AG04450 (cell line): ENCODE measurements at regions not wholly inside any gene's neighbourhood (a gene's known extent, or its start where the extent isn't known, plus 50 kb on each side); places are given as distances from the start of the nearest gene placed in this dataset.

Experiments
- CTCF ChIA-PET: fragments of 300-600, 350-600 bp; formaldehyde crosslinking; extraction: SDS; loops from one replicate; lab custom pipeline; 2022; ENCODE audit warnings: antibody characterized with exemption, inconsistent platforms; lab: Charles Lee
- POLR2A ChIA-PET: fragments of 350-600 bp; formaldehyde crosslinking; extraction: SDS; loops from one replicate; lab custom pipeline; 2021; ENCODE audit warnings: antibody characterized with exemption, inconsistent platforms; lab: Yijun Ruan, JAX
- DNase-seq: peaks from one replicate; pipeline ENCODE4 v3.0.0-alpha.2; 2011; ENCODE audit warnings: low read depth, low spot score
- H3K27ac ChIP-seq: one replicate; pipeline ENCODE4 v1.5.1; 2012; ENCODE audit warnings: low read depth, low read length, control low read depth
- H3K27me3 ChIP-seq: one replicate; pipeline ENCODE4 v1.6.0; 2012; ENCODE audit warnings: low read length; ENCODE audit not compliant: control insufficient read depth, insufficient read depth
- H3K4me3 ChIP-seq: 2 replicates; pipeline ENCODE4 v1.5.1; 2011; ENCODE audit warnings: mild to moderate bottlenecking, low read depth, low read length, control low read depth
- H3K9me3 ChIP-seq: 2 replicates; pipeline ENCODE4 v1.5.1; 2012; ENCODE audit warnings: low read length; ENCODE audit not compliant: control insufficient read depth, insufficient read depth
- TF ChIP-seq, protein P1 (sequence below): IDR thresholded peaks from 2 replicates; pipeline ENCODE4 v1.5.1; 2011; ENCODE audit warnings: low read depth, low read length, control low read depth, inconsistent platforms

DNA sequence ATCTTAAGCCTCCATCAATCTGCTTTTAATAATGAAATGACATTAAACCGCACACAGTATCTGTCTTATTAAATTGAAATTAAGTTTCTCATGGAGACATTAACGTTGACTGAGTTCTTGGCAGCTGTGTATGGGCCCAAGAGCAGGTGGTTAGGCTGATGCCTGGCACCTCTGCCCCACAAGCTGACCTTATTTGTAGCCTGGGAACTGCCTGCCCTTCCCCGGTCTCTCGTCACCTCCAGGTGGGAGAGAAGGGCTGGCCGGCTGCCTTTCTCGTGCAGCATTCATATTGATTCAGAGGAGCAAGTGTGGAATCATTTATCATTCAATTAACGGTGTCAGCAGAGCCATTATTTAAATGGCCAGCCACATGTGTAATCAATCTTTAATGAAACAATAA is 53.0 kb upstream of the FCN1 start:
- TF ChIP-seq, protein P1, sequence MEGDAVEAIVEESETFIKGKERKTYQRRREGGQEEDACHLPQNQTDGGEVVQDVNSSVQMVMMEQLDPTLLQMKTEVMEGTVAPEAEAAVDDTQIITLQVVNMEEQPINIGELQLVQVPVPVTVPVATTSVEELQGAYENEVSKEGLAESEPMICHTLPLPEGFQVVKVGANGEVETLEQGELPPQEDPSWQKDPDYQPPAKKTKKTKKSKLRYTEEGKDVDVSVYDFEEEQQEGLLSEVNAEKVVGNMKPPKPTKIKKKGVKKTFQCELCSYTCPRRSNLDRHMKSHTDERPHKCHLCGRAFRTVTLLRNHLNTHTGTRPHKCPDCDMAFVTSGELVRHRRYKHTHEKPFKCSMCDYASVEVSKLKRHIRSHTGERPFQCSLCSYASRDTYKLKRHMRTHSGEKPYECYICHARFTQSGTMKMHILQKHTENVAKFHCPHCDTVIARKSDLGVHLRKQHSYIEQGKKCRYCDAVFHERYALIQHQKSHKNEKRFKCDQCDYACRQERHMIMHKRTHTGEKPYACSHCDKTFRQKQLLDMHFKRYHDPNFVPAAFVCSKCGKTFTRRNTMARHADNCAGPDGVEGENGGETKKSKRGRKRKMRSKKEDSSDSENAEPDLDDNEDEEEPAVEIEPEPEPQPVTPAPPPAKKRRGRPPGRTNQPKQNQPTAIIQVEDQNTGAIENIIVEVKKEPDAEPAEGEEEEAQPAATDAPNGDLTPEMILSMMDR = no peak
- ChIA-PET CTCF (no interaction called here), POLR2A (no interaction called here)
- no peak overlapping the region for H3K4me3 ChIP-seq
- H3K27ac ChIP-seq = no peak overlapping the region
- no peak for DNase-seq
- H3K27me3 ChIP-seq = no peaks in the 10 kb centered on the region
- H3K9me3 ChIP-seq = no peaks in the 10 kb centered on the region; the same call in 1 of the 2 replicates

DNA sequence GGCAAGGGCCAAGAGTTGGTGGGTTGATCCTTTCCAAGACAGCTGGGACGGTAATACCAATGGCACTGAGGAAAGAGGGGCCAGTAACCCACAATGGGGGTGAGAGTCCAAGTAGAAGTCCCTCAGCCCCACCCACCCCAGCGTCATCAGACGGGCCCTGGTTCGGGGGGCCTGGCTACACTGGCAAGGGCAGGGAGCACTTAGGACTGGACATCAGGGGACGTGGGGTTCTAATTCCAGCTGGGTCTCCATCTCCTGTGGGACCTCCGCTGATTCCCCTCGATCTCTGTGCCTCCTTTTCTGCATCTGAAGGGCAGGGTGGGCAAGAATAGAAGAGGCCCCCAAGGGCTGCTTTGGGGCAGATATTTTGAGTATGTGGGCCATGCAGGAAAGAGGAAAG is 53.5 kb upstream of the FCN1 start:
- Histone ChIP-seq H3K27me3 (no peaks in the 10 kb centered on the region), H3K9me3 (no peaks in the 10 kb centered on the region; the same call in 1 of the 2 replicates), H3K4me3 (no peak overlapping the region), H3K27ac (no peak overlapping the region)
- POLR2A ChIA-PET = no interaction called here
- CTCF ChIA-PET = no interaction called here
- no peak for DNase-seq
- TF ChIP-seq, protein P1 = no peak

DNA sequence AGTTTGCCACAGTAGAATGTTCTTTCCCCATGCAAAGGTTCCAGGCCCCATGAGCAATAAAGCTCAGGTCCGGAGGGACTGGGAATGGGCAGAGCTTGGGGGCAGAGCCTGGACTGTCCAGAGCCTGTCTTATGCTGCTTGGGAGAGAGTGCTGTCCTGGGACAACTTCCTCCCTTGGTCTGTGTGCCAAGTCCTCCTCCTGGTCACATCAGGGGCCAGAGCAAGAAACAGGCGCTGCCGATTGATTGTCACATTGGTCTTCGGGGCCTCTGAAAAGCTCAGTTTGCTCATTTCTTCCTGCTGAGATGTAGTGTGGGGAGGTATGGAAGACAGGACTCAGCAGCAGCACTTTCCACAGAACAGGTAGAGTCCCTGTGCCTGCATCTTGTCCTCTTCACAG is 54.0 kb upstream of the FCN1 start:
- ChIA-PET CTCF (no interaction called here), POLR2A (no interaction called here)
- TF ChIP-seq, protein P1 = no peak
- no peaks in the 10 kb centered on the region; the same call in 1 of the 2 replicates for H3K9me3 ChIP-seq
- no peak overlapping the region for H3K4me3 ChIP-seq
- H3K27me3 ChIP-seq = no peaks in the 10 kb centered on the region
- no peak for DNase-seq
- H3K27ac ChIP-seq = no peak overlapping the region

DNA sequence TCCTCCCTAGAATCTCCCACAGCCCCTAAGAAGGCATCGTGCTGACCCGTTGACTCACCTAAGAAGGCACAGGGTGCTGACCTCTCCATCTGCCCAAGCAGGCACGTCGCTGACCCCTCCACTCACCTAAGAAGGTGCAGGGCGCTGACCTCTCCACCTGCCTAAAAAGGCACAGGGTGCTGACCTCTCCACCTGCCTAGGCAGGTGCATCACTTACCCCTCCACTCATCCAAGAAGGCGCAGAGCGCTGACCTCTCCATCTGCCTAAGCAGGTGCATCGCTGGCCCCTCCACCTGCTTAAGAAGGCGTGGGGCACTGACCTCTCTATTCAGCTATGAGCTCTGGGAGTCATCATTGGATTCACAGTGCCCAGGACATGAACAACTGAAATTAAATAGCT is 54.4 kb upstream of the FCN1 start:
- Histone ChIP-seq H3K27me3 (no peaks in the 10 kb centered on the region), H3K4me3 (no peak overlapping the region), H3K27ac (no peak overlapping the region), H3K9me3 (no peaks in the 10 kb centered on the region; the same call in 1 of the 2 replicates)
- CTCF ChIA-PET = no interaction called here
- TF ChIP-seq, protein P1 = no peak
- POLR2A ChIA-PET = no interaction called here
- DNase-seq = no peak

DNA sequence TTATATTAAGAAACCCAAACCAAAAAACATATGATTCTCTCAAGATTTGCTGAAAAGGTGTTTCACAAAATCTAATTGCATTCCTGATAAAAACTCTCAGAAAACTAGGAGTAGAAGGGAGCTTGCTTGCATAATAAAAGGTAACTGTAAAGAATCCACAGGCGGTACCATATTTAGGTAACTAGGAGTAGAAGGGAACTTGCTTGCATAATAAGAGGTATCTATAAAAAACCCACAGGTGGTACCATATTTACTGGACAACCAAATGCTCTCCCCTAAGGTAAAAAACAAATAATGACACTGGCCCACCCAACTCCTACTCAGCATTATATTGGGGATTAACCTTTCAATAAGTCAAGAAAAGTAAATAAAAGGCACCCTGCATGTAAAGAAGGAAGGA is 57.5 kb upstream of the FCN1 start:
- Histone ChIP-seq H3K27me3 (no peaks in the 10 kb centered on the region), H3K27ac (no peak overlapping the region), H3K4me3 (no peak overlapping the region), H3K9me3 (no peaks in the 10 kb centered on the region; the same call in 1 of the 2 replicates)
- POLR2A ChIA-PET = no interaction called here
- DNase-seq = no peak
- TF ChIP-seq, protein P1 = no peak
- CTCF ChIA-PET = no interaction called here
